CD4-positive, CD25-positive, alpha-beta regulatory T cell (primary cell): ENCODE measurements at regions not wholly inside any gene's neighbourhood (a gene's known extent, or its start where the extent isn't known, plus 50 kb on each side); places are given as distances from the start of the nearest gene placed in this dataset.
"Not testable (repeated sequence)": the region's sequence is repeated elsewhere in the genome, so short reads cannot be mapped to it uniquely, and the experiment has no call there.

Source experiments
- ATAC-seq, 2 donors: fragments of 150-1000 bp; cut with Tn5 transposase; one replicate each; pipeline ENCODE4 v1.10.0; 2021; ENCODE audit warnings: low read depth in 2 of 2, moderate number of reproducible peaks in 2 of 2, moderate library complexity in 1 of 2
- DNase-seq, 3 donors: peaks; one replicate each; pipeline versions ENCODE4 v3.0.0 to v3.0.0-alpha.2; 2012 to 2022; ENCODE audit warnings: mixed read lengths in 1 of 3
- H3K27ac ChIP-seq: one replicate; pipeline ENCODE4 v1.7.0; 2013; ENCODE audit warnings: mild to moderate bottlenecking, low read length; ENCODE audit not compliant: insufficient read depth, poor library complexity, severe bottlenecking
- H3K27me3 ChIP-seq: one replicate; pipeline ENCODE4 v1.7.0; 2013; ENCODE audit warnings: low read length; ENCODE audit not compliant: control insufficient read depth, insufficient read depth
- H3K36me3 ChIP-seq: one replicate; pipeline ENCODE4 v1.7.0; 2013; ENCODE audit warnings: mild to moderate bottlenecking, low read length, moderate library complexity; ENCODE audit not compliant: control insufficient read depth, insufficient read depth
- H3K4me1 ChIP-seq: 2 replicates; pipeline ENCODE4 v1.7.0; 2013; ENCODE audit warnings: mild to moderate bottlenecking, low read length; ENCODE audit not compliant: insufficient read depth, control insufficient read depth, poor library complexity, severe bottlenecking
- H3K4me3 ChIP-seq: one replicate; pipeline ENCODE4 v1.7.0; 2013; ENCODE audit warnings: low read depth, mild to moderate bottlenecking, low read length, moderate library complexity
- H3K9me3 ChIP-seq, 2 experiments: 1 replicate in 1 of 2; 2 replicates in 1 of 2; pipeline ENCODE4 v1.7.0; 2013; ENCODE audit warnings: low read length in 2 of 2, mild to moderate bottlenecking in 1 of 2, moderate library complexity in 1 of 2; ENCODE audit not compliant: control insufficient read depth in 2 of 2
- H3K27ac Mint-ChIP-seq, 3 donors: one replicate each; pipeline ENCODE4 v1.8.0; 2020 to 2022; ENCODE audit warnings: mild to moderate bottlenecking in 3 of 3, mixed read lengths in 3 of 3, moderate library complexity in 2 of 3
- H3K27me3 Mint-ChIP-seq: one replicate; pipeline ENCODE4 v1.8.0; 2022; ENCODE audit warnings: mild to moderate bottlenecking, mixed read lengths
- H3K36me3 Mint-ChIP-seq: one replicate; pipeline ENCODE4 v1.8.0; 2020; ENCODE audit warnings: mixed read lengths
- H3K4me1 Mint-ChIP-seq, 4 donors: one replicate each; pipeline ENCODE4 v1.8.0; 2020 to 2022; ENCODE audit warnings: mixed read lengths in 4 of 4, mild to moderate bottlenecking in 1 of 4
- H3K4me3 Mint-ChIP-seq, 4 donors: one replicate each; pipeline ENCODE4 v1.8.0; 2020 to 2022; ENCODE audit warnings: mild to moderate bottlenecking in 4 of 4, mixed read lengths in 4 of 4, moderate library complexity in 3 of 4
- H3K9me3 Mint-ChIP-seq, 7 donors: one replicate each; pipeline ENCODE4 v1.8.0; 2020 to 2022; ENCODE audit warnings: mixed read lengths in 7 of 7, mild to moderate bottlenecking in 3 of 7, moderate library complexity in 2 of 7

- no peak for ATAC-seq
- H3K27ac Mint-ChIP-seq, result no peak overlapping the region
Observed at GRCh38 chr4:170348945-170349344, 259.2 kb upstream of the AADAT start.

DNA sequence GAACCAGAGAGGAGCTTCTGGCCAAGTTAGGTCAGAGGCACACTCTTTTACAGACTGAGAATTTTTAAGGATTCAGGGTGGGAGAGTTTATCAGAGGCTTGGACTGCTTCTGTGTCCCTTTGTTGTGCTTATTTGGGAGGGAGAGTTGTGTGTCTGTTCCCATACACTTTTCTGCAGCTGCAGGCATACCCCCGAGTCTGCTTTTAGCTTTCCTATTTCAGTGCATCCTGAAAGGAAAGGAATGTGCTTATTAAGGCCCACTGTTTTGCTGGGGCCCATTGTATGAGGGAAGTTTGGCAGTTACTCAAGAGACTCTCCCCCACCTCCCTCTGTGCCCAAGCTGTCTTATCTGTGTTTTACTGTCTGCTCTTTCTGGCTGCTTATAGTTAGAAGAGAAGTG, 257.4 kb upstream of the AADAT start:
- not testable (repeated sequence) for H3K36me3 Mint-ChIP-seq, H3K9me3 Mint-ChIP-seq, H3K27me3 ChIP-seq, H3K27ac Mint-ChIP-seq, ATAC-seq, H3K27me3 Mint-ChIP-seq, H3K4me1 ChIP-seq, H3K4me1 Mint-ChIP-seq, DNase-seq, H3K9me3 ChIP-seq, H3K27ac ChIP-seq, H3K4me3 Mint-ChIP-seq, H3K4me3 ChIP-seq, H3K36me3 ChIP-seq

More at GRCh38 chr4:170348945-170349344, 259.2 kb upstream of the AADAT start:
- Histone ChIP-seq H3K4me1 (no peaks in the 10 kb centered on the region), H3K36me3 (no peaks in the 10 kb centered on the region), H3K9me3 (no peaks in the 10 kb centered on the region), H3K27ac (no peak overlapping the region), H3K4me3 (no peak overlapping the region), H3K27me3 (no peaks in the 10 kb centered on the region)
- Mint-ChIP-seq H3K27me3 (no peaks in the 10 kb centered on the region), H3K36me3 (no peaks in the 10 kb centered on the region), H3K4me3 (no peak overlapping the region), H3K4me1 (no peaks in the 10 kb centered on the region), H3K9me3 (peaks cover 0 to 6% (median 3%) of the 10 kb centered on the region in 7 donors)
- DNase-seq, result no peak

- H3K4me3 Mint-ChIP-seq, result no peak overlapping the region
- Histone ChIP-seq H3K4me1 (no peaks in the 10 kb centered on the region), H3K36me3 (no peaks in the 10 kb centered on the region), H3K27me3 (no peaks in the 10 kb centered on the region), H3K4me3 (no peak overlapping the region), H3K9me3 (no peaks in the 10 kb centered on the region), H3K27ac (no peak overlapping the region)
- DNase-seq (no peak), ATAC-seq (no peak)
- H3K36me3 Mint-ChIP-seq, result no peaks in the 10 kb centered on the region
- no peak overlapping the region for H3K27ac Mint-ChIP-seq
- peaks cover 2 to 15% (median 7%) of the 10 kb centered on the region in 7 donors for H3K9me3 Mint-ChIP-seq
- no peaks in the 10 kb centered on the region for H3K4me1 Mint-ChIP-seq
- H3K27me3 Mint-ChIP-seq, result no peaks in the 10 kb centered on the region
Observed at GRCh38 chr4:170339522-170339921, 249.8 kb upstream of the AADAT start.

DNA sequence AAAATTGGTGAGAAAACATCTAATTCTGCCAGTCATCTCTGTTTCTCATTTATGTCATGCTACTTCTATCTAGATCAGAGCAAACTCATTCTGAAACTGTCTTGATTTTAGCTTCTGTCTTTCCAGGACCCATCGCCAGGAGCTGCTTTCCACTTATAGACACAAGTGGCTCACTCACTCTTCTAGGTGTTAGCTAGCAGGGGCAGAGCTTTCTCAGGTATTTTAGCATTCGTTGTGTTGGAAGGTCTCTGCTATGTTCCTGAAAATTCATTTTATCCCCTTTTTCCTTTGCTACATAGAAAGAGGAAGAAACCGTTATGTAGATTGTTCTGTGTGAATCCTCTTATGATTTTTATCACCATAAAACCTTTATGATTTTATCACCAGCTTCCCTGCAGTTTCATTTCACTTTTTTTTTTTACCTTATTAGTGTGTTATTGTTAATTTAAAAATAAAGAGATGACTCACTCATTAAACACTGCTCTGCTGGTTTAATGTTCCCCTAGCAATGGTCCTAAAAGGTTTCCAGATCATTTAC, 246.6 kb upstream of the AADAT start:
- Mint-ChIP-seq H3K9me3 (peaks cover 3 to 14% (median 7%) of the 10 kb centered on the region in 7 donors), H3K27me3 (no peaks in the 10 kb centered on the region), H3K4me1 (no peaks in the 10 kb centered on the region), H3K27ac (no peak overlapping the region), H3K4me3 (no peak overlapping the region), H3K36me3 (no peaks in the 10 kb centered on the region)
- DNase-seq (no peak), ATAC-seq (no peak)
- Histone ChIP-seq H3K27me3 (no peaks in the 10 kb centered on the region), H3K4me3 (no peak overlapping the region), H3K27ac (no peak overlapping the region), H3K4me1 (no peaks in the 10 kb centered on the region), H3K36me3 (no peaks in the 10 kb centered on the region), H3K9me3 (no peaks in the 10 kb centered on the region)

- no peaks in the 10 kb centered on the region for H3K27me3 ChIP-seq
- no peaks in the 10 kb centered on the region for H3K36me3 ChIP-seq
- ATAC-seq (no peak), DNase-seq (no peak)
- peaks cover 0 to 23% (median 13%) of the 10 kb centered on the region in 7 donors for H3K9me3 Mint-ChIP-seq
- no peak overlapping the region for H3K27ac Mint-ChIP-seq
- no peaks in the 10 kb centered on the region for H3K4me1 Mint-ChIP-seq
- no peaks in the 10 kb centered on the region for H3K4me1 ChIP-seq
- H3K36me3 Mint-ChIP-seq, result no peaks in the 10 kb centered on the region
- no peak overlapping the region for H3K4me3 Mint-ChIP-seq
- no peak overlapping the region for H3K27ac ChIP-seq
- no peaks in the 10 kb centered on the region for H3K27me3 Mint-ChIP-seq
- H3K4me3 ChIP-seq, result no peak overlapping the region
- H3K9me3 ChIP-seq, result no peaks in the 10 kb centered on the region
Observed at GRCh38 chr4:170325599-170325998, 235.8 kb upstream of the AADAT start.

DNA sequence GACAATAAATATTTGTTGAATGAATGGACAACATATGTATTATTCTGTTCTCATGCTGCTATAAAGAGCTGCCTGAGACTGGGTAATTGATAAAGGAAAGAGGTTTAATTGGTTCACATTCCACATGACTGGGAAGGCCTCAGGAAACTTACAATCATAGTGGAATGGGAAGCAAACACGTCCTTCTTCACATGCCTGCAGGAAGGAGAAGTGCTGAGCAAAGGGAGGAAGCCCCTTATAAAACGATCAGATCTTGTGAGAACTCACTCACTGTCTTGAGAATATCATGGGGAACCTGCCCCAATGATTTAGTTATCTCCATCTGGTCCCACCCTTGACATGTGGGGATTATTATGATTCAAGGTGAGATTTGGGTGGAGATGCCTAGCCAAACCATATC, 233.9 kb upstream of the AADAT start:
- H3K27me3 Mint-ChIP-seq, result no peaks in the 10 kb centered on the region
- H3K36me3 Mint-ChIP-seq, result no peaks in the 10 kb centered on the region

GRCh38 chr4:170307182-170307581, 217.4 kb upstream of the AADAT start:
- no peaks in the 10 kb centered on the region for H3K27me3 ChIP-seq
- no peak overlapping the region for H3K27ac Mint-ChIP-seq
- ATAC-seq (no peak), DNase-seq (no peak)
- no peaks in the 10 kb centered on the region for H3K9me3 ChIP-seq
- no peaks in the 10 kb centered on the region for H3K4me1 Mint-ChIP-seq
- no peaks in the 10 kb centered on the region for H3K4me1 ChIP-seq
- no peak overlapping the region for H3K27ac ChIP-seq
- H3K9me3 Mint-ChIP-seq, result peaks cover 0 to 8% (median 2%) of the 10 kb centered on the region in 7 donors
- no peaks in the 10 kb centered on the region for H3K36me3 Mint-ChIP-seq
- H3K4me3 ChIP-seq, result no peak overlapping the region
- no peaks in the 10 kb centered on the region for H3K27me3 Mint-ChIP-seq
- no peaks in the 10 kb centered on the region for H3K36me3 ChIP-seq
- H3K4me3 Mint-ChIP-seq, result no peak overlapping the region

More for the DNA sequence above, 233.9 kb upstream of the AADAT start:
- no peaks in the 10 kb centered on the region for H3K4me1 ChIP-seq
- DNase-seq (no peak), ATAC-seq (no peak)
- H3K27ac ChIP-seq, result no peak overlapping the region
- no peaks in the 10 kb centered on the region for H3K36me3 ChIP-seq
- no peak overlapping the region for H3K27ac Mint-ChIP-seq
- H3K27me3 ChIP-seq, result no peaks in the 10 kb centered on the region
- H3K9me3 Mint-ChIP-seq, result peaks cover 0 to 19% (median 16%) of the 10 kb centered on the region in 7 donors
- no peaks in the 10 kb centered on the region for H3K9me3 ChIP-seq
- no peak overlapping the region for H3K4me3 ChIP-seq
- H3K4me3 Mint-ChIP-seq, result no peak overlapping the region
- H3K4me1 Mint-ChIP-seq, result no peaks in the 10 kb centered on the region

DNA sequence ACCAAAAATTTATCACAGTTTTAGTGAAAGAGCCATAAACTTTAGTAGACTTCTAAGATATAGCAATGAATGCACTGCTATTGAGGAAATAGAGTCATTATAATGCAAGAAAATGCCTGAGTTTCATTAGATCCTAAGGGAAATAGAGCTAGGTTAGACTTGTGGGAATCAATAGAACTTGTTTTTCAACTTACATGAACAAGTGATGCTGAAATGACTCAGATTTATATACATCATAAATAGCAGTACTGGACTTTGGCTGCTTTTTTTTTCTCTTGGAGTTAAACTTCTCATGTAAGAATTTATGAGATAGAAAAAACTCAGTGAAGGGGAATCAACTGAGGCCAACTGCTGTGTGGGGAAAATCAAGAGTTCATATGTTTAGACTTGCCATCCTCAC, 216.5 kb upstream of the AADAT start:
- no peaks in the 10 kb centered on the region for H3K27me3 Mint-ChIP-seq
- H3K4me1 Mint-ChIP-seq, result no peaks in the 10 kb centered on the region
- H3K9me3 ChIP-seq, result no peaks in the 10 kb centered on the region

More for the DNA sequence above, 216.5 kb upstream of the AADAT start:
- ATAC-seq (no peak), DNase-seq (no peak)
- no peaks in the 10 kb centered on the region for H3K4me1 ChIP-seq
- H3K36me3 ChIP-seq, result no peaks in the 10 kb centered on the region
- no peak overlapping the region for H3K27ac Mint-ChIP-seq
- H3K27me3 ChIP-seq, result no peaks in the 10 kb centered on the region
- no peaks in the 10 kb centered on the region for H3K36me3 Mint-ChIP-seq
- H3K9me3 Mint-ChIP-seq, result peaks cover 0 to 8% (median 0%) of the 10 kb centered on the region in 7 donors
- H3K4me3 ChIP-seq, result no peak overlapping the region
- H3K4me3 Mint-ChIP-seq, result no peak overlapping the region
- no peak overlapping the region for H3K27ac ChIP-seq
